HCT116 (cell line): ENCODE measurements at regions not wholly inside any gene's neighbourhood (a gene's known extent, or its start where the extent isn't known, plus 50 kb on each side); places are given as distances from the start of the nearest gene placed in this dataset.

Experiments
- POLR2A ChIP-seq: IDR thresholded peaks from 2 replicates; pipeline ENCODE4 v1.7.0; 2011; ENCODE audit warnings: borderline replicate concordance; ENCODE audit not compliant: insufficient read depth, insufficient read length; ENCODE audit errors: extremely low read depth
- POLR2AphosphoS5 ChIP-seq: IDR thresholded peaks from 2 replicates; pipeline ENCODE4 v1.6.1; 2011; ENCODE audit warnings: mild to moderate bottlenecking, low read depth, low read length, moderate library complexity
- YY1 ChIP-seq: IDR thresholded peaks from 2 replicates; pipeline ENCODE4 v1.6.1; 2011; ENCODE audit warnings: low read length, low read depth, moderate library complexity, mild to moderate bottlenecking; ENCODE audit not compliant: insufficient replicate concordance; ENCODE audit errors: extremely low read depth
- TF ChIP-seq, protein P1 (sequence below), 3 experiments: fragments of 200-600 bp in 1 of 3; sonication (generic) in 1 of 3; IDR thresholded peaks in 2 of 3; conservative IDR thresholded peaks in 1 of 3; 2 replicates each; pipeline ENCODE4 v1.5.1; 2012 to 2017; ENCODE audit warnings: low read depth in 2 of 3, low read length in 2 of 3, antibody characterized with exemption in 1 of 3, borderline replicate concordance in 1 of 3, control low read depth in 1 of 3, mild to moderate bottlenecking in 1 of 3, mixed read lengths in 1 of 3, mixed run types in 1 of 3, moderate library complexity in 1 of 3; ENCODE audit not compliant: insufficient read depth in 1 of 3

DNA sequence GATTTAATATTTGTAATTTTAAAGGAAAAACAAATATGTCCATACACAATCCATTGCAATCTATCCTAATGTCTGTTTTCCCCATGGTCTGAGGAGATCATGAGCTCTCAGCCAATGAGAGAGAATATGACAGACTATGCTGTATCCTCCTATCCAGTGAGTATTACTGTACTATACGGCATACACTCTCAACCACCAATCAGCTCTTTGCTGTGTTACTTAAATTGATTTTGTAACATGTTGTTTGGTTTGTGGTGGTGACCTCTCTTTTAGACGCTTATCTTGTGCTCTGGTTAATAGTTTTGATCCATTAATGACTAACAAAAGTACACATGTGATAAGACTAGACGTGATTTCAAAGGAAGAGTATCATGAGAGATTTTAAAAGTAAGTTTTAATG, 231.5 kb upstream of the FOXN3 start:
- TF ChIP-seq POLR2AphosphoS5 (no peak), YY1 (no peak), POLR2A (no peak)
- TF ChIP-seq, protein P1, sequence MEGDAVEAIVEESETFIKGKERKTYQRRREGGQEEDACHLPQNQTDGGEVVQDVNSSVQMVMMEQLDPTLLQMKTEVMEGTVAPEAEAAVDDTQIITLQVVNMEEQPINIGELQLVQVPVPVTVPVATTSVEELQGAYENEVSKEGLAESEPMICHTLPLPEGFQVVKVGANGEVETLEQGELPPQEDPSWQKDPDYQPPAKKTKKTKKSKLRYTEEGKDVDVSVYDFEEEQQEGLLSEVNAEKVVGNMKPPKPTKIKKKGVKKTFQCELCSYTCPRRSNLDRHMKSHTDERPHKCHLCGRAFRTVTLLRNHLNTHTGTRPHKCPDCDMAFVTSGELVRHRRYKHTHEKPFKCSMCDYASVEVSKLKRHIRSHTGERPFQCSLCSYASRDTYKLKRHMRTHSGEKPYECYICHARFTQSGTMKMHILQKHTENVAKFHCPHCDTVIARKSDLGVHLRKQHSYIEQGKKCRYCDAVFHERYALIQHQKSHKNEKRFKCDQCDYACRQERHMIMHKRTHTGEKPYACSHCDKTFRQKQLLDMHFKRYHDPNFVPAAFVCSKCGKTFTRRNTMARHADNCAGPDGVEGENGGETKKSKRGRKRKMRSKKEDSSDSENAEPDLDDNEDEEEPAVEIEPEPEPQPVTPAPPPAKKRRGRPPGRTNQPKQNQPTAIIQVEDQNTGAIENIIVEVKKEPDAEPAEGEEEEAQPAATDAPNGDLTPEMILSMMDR (IDR thresholded peaks at IDR 0.05 in 2 of 3, conservative IDR thresholded peaks at IDR 0.05 in 1 of 3; ENCODE audit: borderline replicate concordance in 1 of 3, insufficient read depth in 1 of 3, low read depth in 2 of 3, low read length in 2 of 3): no peak
